ENCODE measurements at regions not wholly inside any gene's neighbourhood (a gene's known extent, or its start where the extent isn't known, plus 50 kb on each side); places are given as distances from the start of the nearest gene placed in this dataset.
A peak's percentile ranks its signal among the peaks of the same experiment; 100 is the strongest.
"Not testable (repeated sequence)": the region's sequence is repeated elsewhere in the genome, so short reads cannot be mapped to it uniquely, and the experiment has no call there.

GRCh38 chr2:203631068-203631757 is 75.2 kb upstream of the CD28 start:
- DNase-seq (ENCODE audit: low spot score), result no peak

GRCh38 chr2:203636588-203637470 is 69.6 kb upstream of the CD28 start:
- no peak for DNase-seq (ENCODE audit: low spot score)

- DNase-seq (ENCODE audit: low spot score), result no peak
Measured at GRCh38 chr2:203637471-203638167, 68.8 kb upstream of the CD28 start.

DNA sequence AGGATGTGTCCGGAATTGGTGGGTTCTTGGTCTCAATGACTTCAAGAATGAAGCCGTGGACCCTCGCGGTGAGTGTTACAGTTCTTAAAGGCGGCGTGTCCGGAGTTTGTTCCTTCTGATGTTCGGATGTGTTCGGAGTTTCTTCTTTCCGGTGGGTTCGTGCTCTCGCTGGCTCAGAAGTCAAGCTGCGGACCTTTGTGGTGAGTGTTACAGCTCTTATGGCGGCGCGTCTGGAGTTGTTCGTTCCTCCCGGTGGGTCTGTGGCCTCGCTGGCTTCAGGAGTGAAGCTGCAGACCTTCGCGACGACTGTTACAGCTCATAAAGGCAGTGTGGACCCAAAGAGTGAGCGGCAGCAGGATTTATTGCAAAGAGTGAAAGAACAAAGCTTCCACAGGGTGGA is 64.6 kb upstream of the CD28 start:
- DNase-seq (ENCODE audit: low spot score), result not testable (repeated sequence)

DNA sequence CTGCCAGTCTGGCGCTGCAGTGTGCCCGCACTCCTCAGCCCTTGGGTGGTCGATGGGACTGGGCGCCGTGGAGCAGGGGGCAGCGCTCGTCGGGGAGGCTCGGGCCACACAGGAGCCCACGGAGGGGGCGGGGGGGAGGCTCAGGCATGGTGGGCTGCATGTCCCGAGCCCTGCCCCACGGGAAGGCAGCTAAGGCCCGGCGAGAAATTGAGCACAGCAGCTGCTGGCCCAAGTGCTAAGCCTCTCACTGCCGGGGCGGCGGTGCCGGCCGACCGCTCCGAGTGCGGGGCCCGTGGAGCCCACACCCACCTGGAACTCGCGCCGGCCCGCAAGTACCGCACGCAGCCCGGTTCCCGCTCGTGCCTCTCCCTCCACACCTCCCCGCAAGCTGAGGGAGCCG is 63.6 kb upstream of the CD28 start:
- not testable (repeated sequence) for DNase-seq (ENCODE audit: low spot score)

- DNase-seq (ENCODE audit: low spot score), result no peak
Measured at GRCh38 chr2:203645831-203646230, 60.6 kb upstream of the CD28 start.

GRCh38 chr2:203646266-203646864 is 60.1 kb upstream of the CD28 start:
- no peak for DNase-seq (ENCODE audit: low spot score)

DNA sequence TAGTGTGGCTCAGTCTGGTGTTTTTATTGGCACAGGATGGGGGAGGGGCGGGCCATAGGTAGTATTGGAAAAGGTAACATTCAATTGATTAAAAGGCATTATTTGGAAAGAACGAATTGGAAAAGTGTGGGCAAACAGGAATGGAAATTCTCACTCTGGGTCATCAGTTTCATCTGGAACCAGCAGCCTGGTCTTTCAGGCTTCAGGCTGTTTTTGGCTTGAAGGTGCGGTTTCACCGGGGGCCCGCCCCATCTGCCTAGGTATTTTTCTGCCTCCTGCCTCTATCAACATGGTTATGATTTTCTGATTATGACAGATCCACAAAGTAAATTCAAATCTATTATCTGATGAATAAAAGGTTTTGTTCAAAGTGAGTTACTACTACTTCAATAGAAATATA is 59.5 kb upstream of the CD28 start:
- DNase-seq (ENCODE audit: low spot score), result no peak

GRCh38 chr2:203647579-203647978 is 58.9 kb upstream of the CD28 start:
- DNase-seq (ENCODE audit: low spot score), result no peak

- no peak for DNase-seq (ENCODE audit: low spot score)
Measured at GRCh38 chr2:203648273-203648672, 58.2 kb upstream of the CD28 start.

- no peak for DNase-seq (ENCODE audit: low spot score)
Measured at GRCh38 chr2:203649176-203649814, 57.1 kb upstream of the CD28 start.

DNA sequence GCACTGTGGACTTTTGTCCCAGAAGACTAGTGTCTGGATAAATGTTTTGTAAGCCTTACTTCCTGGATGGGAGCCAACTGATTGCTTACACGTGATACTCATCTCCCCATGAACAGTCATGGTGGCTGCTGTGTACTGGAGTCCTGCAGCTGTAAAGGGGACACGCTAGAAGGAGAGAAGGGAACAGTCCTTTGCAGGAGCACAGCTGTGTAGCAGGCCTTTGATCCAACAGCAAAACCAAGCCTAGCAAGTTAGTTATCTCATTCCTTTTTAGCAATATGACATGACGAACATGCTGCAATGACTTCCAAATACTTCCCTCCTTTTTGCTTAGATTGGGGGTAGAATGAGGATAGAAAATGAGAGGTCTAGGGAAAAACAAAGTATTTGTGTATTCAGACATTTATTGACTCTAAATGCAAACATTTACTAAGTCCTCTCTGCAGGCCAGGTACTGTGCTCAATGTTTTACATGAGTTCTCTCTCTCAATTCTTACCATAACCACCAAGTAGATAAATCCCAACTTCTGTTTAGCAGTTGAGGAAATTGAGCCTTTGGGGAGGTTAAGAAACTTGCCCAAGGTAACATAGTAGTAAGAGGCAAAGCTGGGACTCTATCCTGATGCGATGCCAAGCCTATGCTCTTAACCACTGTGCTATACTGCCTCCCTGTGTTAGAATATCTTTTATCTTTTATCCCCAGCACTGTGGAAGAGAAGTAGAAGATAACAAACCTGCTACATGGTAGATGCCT is 55.4 kb upstream of the CD28 start:
- DNase-seq (ENCODE audit: low spot score), result peak; percentile 40

- no peak for DNase-seq (ENCODE audit: low spot score)
Measured at GRCh38 chr2:203651621-203652020, 54.8 kb upstream of the CD28 start.

DNA sequence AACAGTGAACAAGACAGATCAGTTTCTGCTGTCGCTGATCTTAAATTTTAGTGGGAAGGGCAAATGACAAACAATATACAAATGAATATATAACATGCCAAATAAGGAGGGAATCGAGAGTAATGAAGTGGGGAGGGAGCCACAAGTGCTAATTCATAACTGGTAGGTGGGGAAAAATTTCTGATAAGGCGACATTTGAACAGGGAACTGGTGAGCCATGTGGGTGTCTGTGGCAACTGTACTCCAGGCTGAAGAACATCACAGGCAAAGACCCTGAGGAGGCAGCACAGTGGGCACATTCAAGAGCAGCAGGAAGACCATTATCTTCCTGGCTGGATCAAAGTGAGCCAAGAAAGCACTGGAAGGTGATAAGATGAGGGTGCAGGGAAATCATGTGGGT is 51.6 kb upstream of the CD28 start:
- no peak for DNase-seq (ENCODE audit: low spot score)

DNA sequence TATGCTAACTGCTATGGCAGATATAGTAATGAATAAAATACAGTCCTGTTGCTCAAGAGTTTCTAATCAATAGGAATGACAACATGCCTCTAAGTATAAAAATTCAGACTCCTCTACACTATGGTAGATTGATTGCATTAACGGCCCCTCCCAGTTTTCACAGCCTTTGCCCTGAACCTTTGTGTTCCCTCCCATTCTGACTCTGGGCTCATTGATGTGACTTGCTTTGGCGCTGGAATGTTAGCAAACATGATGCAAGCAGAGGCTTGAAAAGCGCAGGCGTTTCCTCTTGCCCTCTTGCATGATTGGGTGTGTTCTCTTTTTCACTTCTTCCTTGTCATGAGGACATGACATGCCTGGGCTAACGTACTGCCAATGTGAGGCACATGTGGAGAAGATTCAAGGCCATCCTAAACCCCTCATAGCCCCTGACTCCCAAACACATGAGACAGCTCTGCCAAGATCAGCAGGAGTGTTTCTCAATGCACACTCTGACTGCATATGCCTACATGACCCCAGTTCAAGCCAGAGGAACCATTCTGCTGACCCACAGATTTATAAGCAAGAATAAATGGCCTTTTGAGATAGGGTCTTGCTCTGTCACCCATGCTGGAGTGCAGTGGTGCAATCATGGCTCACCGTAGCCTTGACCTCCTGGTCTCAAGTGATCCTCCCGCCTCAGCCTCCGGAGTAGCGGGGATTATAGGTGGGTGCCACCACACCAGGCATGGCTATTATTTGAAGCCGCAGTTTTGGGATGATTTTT is 49.7 kb upstream of the CD28 start:
- DNase-seq (ENCODE audit: low spot score), result no peak

All from A172 (cell line).